ENCODE measurements at regions not wholly inside any gene's neighbourhood (a gene's known extent, or its start where the extent isn't known, plus 50 kb on each side); places are given as distances from the start of the nearest gene placed in this dataset.
"Not testable (repeated sequence)": the region's sequence is repeated elsewhere in the genome, so short reads cannot be mapped to it uniquely, and the experiment has no call there.

GRCh38 chr6:126614642-126615504 is 275.0 kb downstream of the CENPW start:
- DNase-seq: no peak

- DNase-seq: no peak
Measured at GRCh38 chr6:126616866-126617265, 277.0 kb downstream of the CENPW start.

GRCh38 chr6:126618639-126619343 is 278.9 kb downstream of the CENPW start:
- no peak for DNase-seq

- DNase-seq: no peak
Measured at GRCh38 chr6:126620719-126621118, 280.8 kb downstream of the CENPW start.

DNA sequence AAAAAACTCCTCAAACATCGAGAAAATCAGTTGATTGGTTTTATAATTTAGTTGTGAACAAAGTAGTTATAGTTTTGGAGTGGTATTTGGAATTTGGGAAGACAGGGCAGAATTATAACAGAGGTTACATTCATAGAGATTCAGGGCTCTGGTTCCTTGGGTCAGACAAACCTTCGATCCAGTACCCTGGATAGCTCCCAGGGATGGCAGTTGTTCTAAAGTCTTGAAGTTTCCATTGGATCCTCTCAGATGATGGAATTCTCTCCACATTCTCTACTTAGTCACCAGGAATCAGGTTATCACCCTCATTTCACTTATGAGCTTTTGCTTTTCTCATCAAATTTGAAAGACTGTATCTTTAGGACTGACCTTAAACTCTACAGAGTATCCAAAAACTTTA is 285.1 kb downstream of the CENPW start:
- DNase-seq: no peak

DNA sequence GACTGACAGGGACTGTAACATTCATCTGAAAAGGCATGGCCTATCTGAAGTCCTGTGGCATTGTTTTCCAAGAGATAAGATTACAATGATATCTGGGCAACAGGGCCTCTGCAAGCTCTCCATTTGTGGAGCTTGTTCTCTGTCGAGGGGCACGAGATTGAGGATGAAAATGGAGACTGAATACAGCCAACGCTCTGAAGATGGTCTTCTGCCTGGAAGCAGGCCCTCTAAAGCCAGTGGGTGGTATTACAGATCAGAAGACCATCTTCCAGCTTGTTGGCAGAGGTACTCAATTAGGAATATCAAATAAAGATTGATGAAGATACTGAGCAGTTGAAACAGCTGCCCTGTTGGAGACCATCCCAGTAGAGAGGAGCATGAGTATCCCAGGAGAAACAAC is 288.2 kb downstream of the CENPW start:
- no peak for DNase-seq

DNA sequence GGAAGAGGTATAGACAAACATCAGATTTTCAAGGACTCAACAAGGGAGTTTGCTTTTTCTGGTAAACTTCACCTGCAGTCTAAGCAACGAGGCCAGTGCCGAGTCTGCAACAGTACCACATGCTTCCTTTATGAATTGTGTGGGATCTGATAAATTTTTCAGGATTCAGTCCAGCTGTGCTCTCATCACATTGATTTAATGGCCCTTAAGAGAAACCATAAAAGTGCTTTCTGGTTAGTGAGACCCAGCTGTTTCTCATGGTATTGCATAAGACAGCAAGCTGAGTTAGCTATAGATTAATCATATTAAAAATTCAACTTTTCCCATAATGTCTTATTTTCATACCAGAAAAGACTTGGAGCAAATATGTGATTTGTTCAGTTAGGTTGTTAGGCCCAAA is 291.4 kb downstream of the CENPW start:
- no peak for DNase-seq

- DNase-seq: no peak
Measured at GRCh38 chr6:126632271-126632670, 292.4 kb downstream of the CENPW start.

- no peak for DNase-seq
Measured at GRCh38 chr6:126633373-126633772, 293.5 kb downstream of the CENPW start.

- no peak for DNase-seq
Measured at GRCh38 chr6:126640356-126640755, 300.4 kb downstream of the CENPW start.

GRCh38 chr6:126640921-126641320 is 301.0 kb downstream of the CENPW start:
- no peak for DNase-seq

- DNase-seq: no peak
Measured at GRCh38 chr6:126641641-126642040, 301.7 kb downstream of the CENPW start.

DNA sequence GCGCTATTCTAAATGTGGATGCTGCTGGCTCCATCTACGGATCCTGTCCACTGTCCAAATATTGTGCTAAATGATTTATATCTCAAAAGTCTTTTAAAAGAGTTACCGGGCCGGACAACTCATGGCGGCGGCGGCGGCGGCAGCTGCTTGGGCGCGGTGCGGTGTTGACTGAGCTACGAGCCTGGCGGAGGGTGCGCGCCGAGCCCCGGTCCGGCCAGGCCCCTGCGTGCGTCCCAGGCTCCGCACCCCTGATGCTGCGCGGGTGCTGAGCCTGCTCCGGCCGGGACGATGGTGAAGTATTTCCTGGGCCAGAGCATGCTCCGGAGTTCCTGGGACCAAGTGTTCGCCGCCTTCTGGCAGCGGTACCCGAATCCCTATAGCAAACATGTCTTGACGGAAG is 303.4 kb downstream of the CENPW start:
- no peak for DNase-seq

DNA sequence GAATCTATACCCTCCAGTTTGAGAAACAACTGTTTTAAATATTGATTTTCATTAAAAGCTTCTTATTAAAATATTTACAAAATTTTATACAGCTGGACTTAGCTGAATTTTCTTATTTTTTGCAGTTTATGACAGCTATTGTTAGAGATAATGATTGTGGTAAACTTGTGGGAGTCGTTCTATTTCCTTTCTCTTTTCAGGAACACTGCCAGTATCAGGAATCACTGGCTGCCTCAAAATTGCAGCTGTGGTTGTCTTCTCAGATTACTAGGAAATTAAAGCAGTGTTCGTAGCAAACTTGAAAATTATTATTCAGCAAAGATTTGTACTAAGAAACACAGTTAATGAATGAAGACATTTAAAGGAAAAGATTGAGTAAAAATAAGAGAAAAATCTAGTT is 311.0 kb downstream of the CENPW start:
- DNase-seq: no peak

- DNase-seq: no peak
Measured at GRCh38 chr6:126657561-126658175, 317.8 kb downstream of the CENPW start.

GRCh38 chr6:126660376-126660775 is 320.5 kb downstream of the CENPW start:
- no peak for DNase-seq

- no peak for DNase-seq
Measured at GRCh38 chr6:126661646-126662045, 321.7 kb downstream of the CENPW start.

DNA sequence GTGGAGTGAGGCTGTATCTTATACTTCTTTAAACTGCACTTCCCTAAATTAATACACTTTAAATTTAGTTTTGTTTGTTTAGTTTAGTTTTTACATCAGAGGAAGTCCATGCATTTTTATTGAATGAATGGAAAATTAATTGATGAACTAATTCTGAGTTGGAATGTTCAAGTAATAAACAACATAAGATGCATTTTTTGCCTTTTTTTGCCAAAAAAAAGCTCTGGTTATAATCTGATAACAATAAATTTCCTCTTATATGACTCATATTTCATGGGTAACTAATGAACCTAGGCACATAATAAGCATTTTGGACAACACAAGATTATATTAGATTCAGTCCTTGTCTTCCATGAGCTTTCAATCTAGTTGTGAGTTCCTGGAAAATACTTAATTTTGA is 323.1 kb downstream of the CENPW start:
- DNase-seq: no peak

GRCh38 chr6:126664271-126664670 is 324.4 kb downstream of the CENPW start:
- DNase-seq: no peak

DNA sequence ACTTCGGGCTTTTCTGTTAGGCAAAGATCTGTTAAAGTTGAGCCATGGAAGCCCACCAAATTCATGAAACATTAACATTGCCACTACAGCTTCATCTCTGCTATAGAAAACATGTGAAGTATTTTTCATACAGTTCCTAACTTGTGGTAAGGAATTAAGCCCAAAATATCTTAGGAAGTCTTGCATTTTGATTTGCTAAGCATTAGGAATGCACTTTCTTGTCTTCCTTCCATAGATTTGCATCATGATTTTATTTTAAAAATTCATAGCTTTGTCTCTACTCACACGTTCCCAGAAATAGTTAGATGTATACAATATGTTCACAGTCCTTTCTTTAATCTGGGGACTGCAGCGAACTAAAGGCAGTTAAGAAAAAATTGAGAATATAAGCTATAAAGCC is 325.6 kb downstream of the CENPW start:
- DNase-seq: no peak

GRCh38 chr6:126667071-126667470 is 327.2 kb downstream of the CENPW start:
- no peak for DNase-seq

- no peak for DNase-seq
Measured at GRCh38 chr6:126667728-126668127, 327.8 kb downstream of the CENPW start.

GRCh38 chr6:126672649-126673048 is 332.7 kb downstream of the CENPW start:
- DNase-seq: no peak

DNA sequence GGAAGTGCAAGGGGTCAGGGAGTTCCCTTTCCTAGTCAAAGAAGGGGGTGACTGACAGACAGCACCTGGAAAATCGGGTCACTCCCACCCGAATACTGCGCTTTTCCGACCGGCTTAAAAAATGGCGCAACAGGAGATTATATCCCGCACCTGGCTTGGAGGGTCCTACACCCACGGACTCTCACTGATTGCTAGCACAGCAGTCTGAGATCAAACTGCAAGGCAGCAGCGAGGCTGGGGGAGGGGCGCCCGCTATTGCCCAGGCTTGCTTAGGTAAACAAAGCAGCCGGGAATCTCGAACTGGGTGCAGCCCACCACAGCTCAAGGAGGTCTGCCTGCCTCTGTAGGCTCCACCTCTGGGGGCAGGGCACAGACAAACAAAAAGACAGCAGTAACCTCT is 333.8 kb downstream of the CENPW start:
- not testable (repeated sequence) for DNase-seq

Measured in activated CD4-positive, alpha-beta T cell treated with anti-CD3 and anti-CD28 coated beads, Interleukin-2, amount 50 U/mL, for 16 hours (primary cell).